GM23338 (cell line): ENCODE measurements at regions not wholly inside any gene's neighbourhood (a gene's known extent, or its start where the extent isn't known, plus 50 kb on each side); places are given as distances from the start of the nearest gene placed in this dataset.

Source experiments
- CREB1 ChIP-seq: fragments of 250-450 bp; sonication (Bioruptor Pico); IDR thresholded peaks from 2 replicates; pipeline ENCODE4 v1.5.0; 2020; ENCODE audit warnings: low read depth, mild to moderate bottlenecking, moderate library complexity
- ETS1 ChIP-seq: IDR thresholded peaks from 2 replicates; pipeline ENCODE4 v1.6.1; 2016; ENCODE audit warnings: antibody characterized with exemption
- EZH2 ChIP-seq: fragments of 200-600 bp; sonication (generic); IDR thresholded peaks from one replicate; pipeline ENCODE4 v1.8.0; 2017; ENCODE audit warnings: antibody characterized with exemption, mild to moderate bottlenecking, low read depth; ENCODE audit not compliant: unreplicated experiment
- EZH2phosphoT487 ChIP-seq: fragments of 200-600 bp; sonication (generic); IDR thresholded peaks from one replicate; pipeline ENCODE4 v1.8.1; 2018; ENCODE audit warnings: antibody characterized with exemption; ENCODE audit not compliant: unreplicated experiment
- JUNB ChIP-seq: IDR thresholded peaks from one replicate; pipeline ENCODE4 v1.6.1; 2016; ENCODE audit warnings: antibody characterized with exemption; ENCODE audit not compliant: unreplicated experiment
- NANOG ChIP-seq: IDR thresholded peaks from 2 replicates; pipeline ENCODE4 v1.6.1; 2016; ENCODE audit warnings: antibody characterized with exemption, borderline replicate concordance
- POLR2AphosphoS5 ChIP-seq: IDR thresholded peaks from 2 replicates; pipeline ENCODE4 v1.6.1; 2016; ENCODE audit warnings: antibody characterized with exemption, low read depth
- REST ChIP-seq: IDR thresholded peaks from one replicate; pipeline ENCODE4 v1.6.1; 2018; ENCODE audit warnings: antibody characterized with exemption; ENCODE audit not compliant: unreplicated experiment
- STAT1 ChIP-seq: IDR thresholded peaks from one replicate; pipeline ENCODE4 v1.6.1; 2016; ENCODE audit warnings: antibody characterized with exemption; ENCODE audit not compliant: unreplicated experiment
- ZNF114 ChIP-seq: fragments of 250-450 bp; sonication (Bioruptor Pico); IDR thresholded peaks from 2 replicates; pipeline ENCODE4 v1.5.0; 2020; ENCODE audit warnings: mild to moderate bottlenecking, moderate library complexity
- ZNF331 ChIP-seq: fragments of 250-450 bp; sonication (Bioruptor Pico); IDR thresholded peaks from 2 replicates; pipeline ENCODE4 v1.5.0; 2020; ENCODE audit warnings: low read depth, mild to moderate bottlenecking, moderate library complexity
- TF ChIP-seq, protein P1 (sequence below), 2 experiments: fragments of 200-600 bp in 1 of 2; sonication (generic) in 1 of 2; conservative IDR thresholded peaks; 2 replicates each; pipeline versions ENCODE4 v1.5.1 to v1.6.1; 2016 to 2017; ENCODE audit warnings: antibody characterized with exemption in 2 of 2, low read depth in 2 of 2, mild to moderate bottlenecking in 2 of 2, moderate library complexity in 1 of 2

GRCh38 chr9:81477669-81478068 lies 211.7 kb downstream of the TLE1 start:
- TF ChIP-seq, protein P1, sequence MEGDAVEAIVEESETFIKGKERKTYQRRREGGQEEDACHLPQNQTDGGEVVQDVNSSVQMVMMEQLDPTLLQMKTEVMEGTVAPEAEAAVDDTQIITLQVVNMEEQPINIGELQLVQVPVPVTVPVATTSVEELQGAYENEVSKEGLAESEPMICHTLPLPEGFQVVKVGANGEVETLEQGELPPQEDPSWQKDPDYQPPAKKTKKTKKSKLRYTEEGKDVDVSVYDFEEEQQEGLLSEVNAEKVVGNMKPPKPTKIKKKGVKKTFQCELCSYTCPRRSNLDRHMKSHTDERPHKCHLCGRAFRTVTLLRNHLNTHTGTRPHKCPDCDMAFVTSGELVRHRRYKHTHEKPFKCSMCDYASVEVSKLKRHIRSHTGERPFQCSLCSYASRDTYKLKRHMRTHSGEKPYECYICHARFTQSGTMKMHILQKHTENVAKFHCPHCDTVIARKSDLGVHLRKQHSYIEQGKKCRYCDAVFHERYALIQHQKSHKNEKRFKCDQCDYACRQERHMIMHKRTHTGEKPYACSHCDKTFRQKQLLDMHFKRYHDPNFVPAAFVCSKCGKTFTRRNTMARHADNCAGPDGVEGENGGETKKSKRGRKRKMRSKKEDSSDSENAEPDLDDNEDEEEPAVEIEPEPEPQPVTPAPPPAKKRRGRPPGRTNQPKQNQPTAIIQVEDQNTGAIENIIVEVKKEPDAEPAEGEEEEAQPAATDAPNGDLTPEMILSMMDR (conservative IDR thresholded peaks at IDR 0.05; ENCODE audit: low read depth in 2 of 2) = no peak
- no peak for TF ChIP-seq EZH2
- TF ChIP-seq EZH2phosphoT487 = no peak
- no peak for TF ChIP-seq REST
- TF ChIP-seq STAT1 = no peak
- TF ChIP-seq POLR2AphosphoS5 = no peak
- TF ChIP-seq NANOG = no peak
- TF ChIP-seq CREB1 (CRISPR knock-in tag) = no peak
- TF ChIP-seq ZNF114 (CRISPR knock-in tag) = no peak
- TF ChIP-seq JUNB = no peak
- no peak for TF ChIP-seq ZNF331 (CRISPR knock-in tag)
- no peak for TF ChIP-seq ETS1
